ENCODE measurements at regions not wholly inside any gene's neighbourhood (a gene's known extent, or its start where the extent isn't known, plus 50 kb on each side); places are given as distances from the start of the nearest gene placed in this dataset.
"Not testable (repeated sequence)": the region's sequence is repeated elsewhere in the genome, so short reads cannot be mapped to it uniquely, and the experiment has no call there.

DNA sequence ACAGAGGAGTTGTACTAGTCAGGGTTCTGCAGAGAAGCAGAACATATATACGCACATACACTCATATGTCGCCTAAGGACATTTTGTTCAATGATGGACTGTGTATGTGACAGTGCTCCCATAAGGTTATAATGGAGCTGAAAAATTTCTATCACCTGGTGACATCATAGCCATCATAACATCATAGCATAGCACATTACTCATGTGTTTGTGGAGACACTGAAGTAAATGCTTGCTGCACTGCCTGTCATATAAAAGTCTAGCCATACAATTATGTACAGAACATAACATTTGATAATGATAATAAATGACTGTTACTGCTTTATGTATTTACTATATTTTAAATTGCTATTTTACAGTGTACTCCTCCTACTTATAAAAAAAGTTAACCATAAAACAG is 83.1 kb downstream of the TSN start:
- no peak for DNase-seq (ENCODE audit: low spot score)
- H3K4me3 ChIP-seq, result no peak overlapping the region
- H3K27ac ChIP-seq, result no peak overlapping the region
- no peak for TF ChIP-seq CTCF (IDR thresholded peaks at IDR 0.05)

- Histone ChIP-seq H3K4me3 (no peak overlapping the region), H3K27ac (no peak overlapping the region)
- no peak for TF ChIP-seq CTCF (IDR thresholded peaks at IDR 0.05)
- DNase-seq (ENCODE audit: low spot score), result no peak
Measured at GRCh38 chr2:121839584-121839983, 84.1 kb downstream of the TSN start.

- no peak overlapping the region for H3K27ac ChIP-seq
- TF ChIP-seq CTCF (IDR thresholded peaks at IDR 0.05), result no peak
- no peak overlapping the region for H3K4me3 ChIP-seq
- DNase-seq (ENCODE audit: low spot score), result no peak
Measured at GRCh38 chr2:121849236-121849635, 93.8 kb downstream of the TSN start.

GRCh38 chr2:121853149-121853548 is 97.7 kb downstream of the TSN start:
- DNase-seq (ENCODE audit: low spot score); H3K4me3 ChIP-seq; H3K27ac ChIP-seq: not testable (repeated sequence)

DNA sequence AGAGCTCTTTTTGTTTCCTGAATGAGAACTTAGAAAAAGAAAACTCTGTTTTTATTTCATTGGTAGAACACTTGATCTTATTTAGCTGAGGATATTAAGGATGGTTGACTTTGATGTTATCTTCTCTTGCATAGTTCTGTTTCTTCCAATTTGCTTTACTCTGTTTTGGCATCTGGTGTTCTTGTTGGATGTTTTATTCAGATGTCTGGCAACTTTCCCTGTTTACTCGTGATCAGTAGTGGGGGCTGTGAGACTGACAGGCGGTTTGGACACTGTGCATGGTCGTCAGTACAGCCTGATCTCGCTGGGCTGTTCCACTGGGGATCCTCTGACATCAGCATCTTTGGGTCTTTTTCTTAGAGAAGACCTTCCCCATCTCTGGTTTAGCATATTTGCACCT is 100.1 kb downstream of the TSN start:
- TF ChIP-seq CTCF (IDR thresholded peaks at IDR 0.05), result no peak

DNA sequence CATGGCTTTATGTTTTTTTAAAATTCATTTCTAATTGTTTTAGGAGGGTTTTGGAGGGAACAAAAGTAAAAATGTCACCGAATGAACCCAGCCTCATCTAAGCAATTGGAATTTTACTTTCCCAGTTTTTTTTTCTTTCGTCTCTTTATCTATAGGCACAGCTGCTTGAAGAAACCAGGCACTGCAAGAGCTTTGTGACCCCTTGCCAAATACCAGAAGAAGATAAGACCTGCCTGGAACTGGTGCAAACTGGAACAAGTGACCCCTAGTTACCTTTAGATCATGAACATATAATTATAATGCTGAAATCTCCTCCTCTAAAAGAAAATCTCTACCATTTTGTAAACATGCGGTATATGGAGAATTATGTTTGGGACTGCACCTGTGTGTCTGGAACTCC is 100.9 kb downstream of the TSN start:
- no peak overlapping the region for H3K27ac ChIP-seq
- no peak for DNase-seq (ENCODE audit: low spot score)
- H3K4me3 ChIP-seq, result no peak overlapping the region
- no peak for TF ChIP-seq CTCF (IDR thresholded peaks at IDR 0.05)

More for the DNA sequence above, 100.1 kb downstream of the TSN start:
- no peak overlapping the region for H3K4me3 ChIP-seq
- H3K27ac ChIP-seq, result no peak overlapping the region
- no peak for DNase-seq (ENCODE audit: low spot score)

GRCh38 chr2:121858369-121858768 is 102.9 kb downstream of the TSN start:
- no peak overlapping the region for H3K4me3 ChIP-seq
- TF ChIP-seq CTCF (IDR thresholded peaks at IDR 0.05), result no peak
- no peak for DNase-seq (ENCODE audit: low spot score)
- no peak overlapping the region for H3K27ac ChIP-seq

DNA sequence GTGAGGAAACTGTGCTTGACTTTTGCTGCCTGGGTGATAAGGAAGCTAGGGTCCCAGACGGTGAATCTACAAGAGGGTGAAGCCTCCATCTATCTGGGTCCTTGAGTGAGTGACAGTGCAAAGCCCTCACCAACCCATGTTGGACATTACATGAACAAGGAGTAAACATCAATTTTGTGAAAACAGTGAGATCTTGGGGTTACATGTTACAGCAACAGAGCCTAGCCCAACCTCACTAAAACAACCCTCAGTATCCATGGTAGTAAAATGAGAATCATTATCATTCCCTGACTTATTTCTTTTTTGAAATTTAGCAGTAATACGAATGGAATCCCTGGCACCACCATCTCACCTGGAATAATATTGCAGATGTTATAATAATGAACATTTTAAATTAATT is 103.4 kb downstream of the TSN start:
- no peak overlapping the region for H3K27ac ChIP-seq
- DNase-seq (ENCODE audit: low spot score), result no peak
- no peak overlapping the region for H3K4me3 ChIP-seq
- TF ChIP-seq CTCF (IDR thresholded peaks at IDR 0.05), result no peak
